ENCODE measurements at regions not wholly inside any gene's neighbourhood (a gene's known extent, or its start where the extent isn't known, plus 50 kb on each side); places are given as distances from the start of the nearest gene placed in this dataset.

- TF ChIP-seq POLR2A (IDR thresholded peaks at IDR 0.05; ENCODE audit: low read depth, low read length), result no peak
- no peak for TF ChIP-seq POLR2AphosphoS5 (IDR thresholded peaks at IDR 0.05; ENCODE audit: low read depth, low read length)
Observed at GRCh38 chr4:115430024-115430423, 316.6 kb upstream of the NDST4 start.

Measured in GM12891 (cell line).